OCI-LY7 (cell line): ENCODE measurements at regions not wholly inside any gene's neighbourhood (a gene's known extent, or its start where the extent isn't known, plus 50 kb on each side); places are given as distances from the start of the nearest gene placed in this dataset.

Source experiments
- BruUV-seq: library from RNA; stranded (reverse); fragments of 400-500 nt; replicated peaks from 2 replicates; lab custom pipeline; 2021; lab: Mats Ljungman, UMichigan
- CTCF ChIA-PET: fragments of 300-600 bp; sonication (Branson Sonifier 250); formaldehyde crosslinking; loops from one replicate; lab custom pipeline; 2022; ENCODE audit warnings: antibody characterized with exemption; ENCODE audit not compliant: unreplicated experiment; lab: Charles Lee
- POLR2A ChIA-PET: fragments of 300-600 bp; sonication (Branson Sonifier 250); formaldehyde crosslinking; loops from one replicate; lab custom pipeline; 2022; ENCODE audit warnings: antibody characterized with exemption; lab: Charles Lee
- DNase-seq: peaks from one replicate; pipeline ENCODE4 v3.0.0-alpha.2; 2015; ENCODE audit warnings: low spot score
- H2AFZ ChIP-seq: fragments of 200-600 bp; sonication (generic), shearing (Covaris generic); 2 replicates; pipeline ENCODE4 v1.6.1; 2014; ENCODE audit warnings: mild to moderate bottlenecking, antibody characterized with exemption, low read length, moderate library complexity
- H3K27ac ChIP-seq: fragments of 200-600 bp; sonication (generic); 2 replicates; pipeline ENCODE4 v1.5.1; 2014; ENCODE audit warnings: mixed run types, low read depth, mild to moderate bottlenecking, moderate library complexity, low read length, inconsistent platforms; ENCODE audit not compliant: poor library complexity, severe bottlenecking
- H3K36me3 ChIP-seq: fragments of 200-600 bp; sonication (generic); 2 replicates; pipeline ENCODE4 v1.6.1; 2014; ENCODE audit warnings: mild to moderate bottlenecking, antibody characterized with exemption, low read length, moderate library complexity, mixed read lengths; ENCODE audit not compliant: insufficient read depth
- H3K4me1 ChIP-seq: fragments of 200-600 bp; sonication (generic); 2 replicates; pipeline ENCODE4 v1.5.1; 2014; ENCODE audit warnings: mild to moderate bottlenecking, low read length; ENCODE audit not compliant: insufficient read depth, poor library complexity, severe bottlenecking
- H3K4me2 ChIP-seq: fragments of 200-600 bp; sonication (generic); 2 replicates; pipeline ENCODE4 v1.6.1; 2014; ENCODE audit warnings: mild to moderate bottlenecking, low read length
- H3K4me3 ChIP-seq: fragments of 200-600 bp; sonication (generic); 2 replicates; pipeline ENCODE4 v1.5.1; 2014; ENCODE audit warnings: mild to moderate bottlenecking, low read depth, low read length; ENCODE audit not compliant: poor library complexity, severe bottlenecking
- H3K79me2 ChIP-seq: fragments of 200-600 bp; sonication (generic); 2 replicates; pipeline ENCODE4 v1.6.1; 2016; ENCODE audit warnings: low read depth, mild to moderate bottlenecking, low read length, moderate library complexity, mixed read lengths; ENCODE audit not compliant: insufficient read depth
- H3K9me2 ChIP-seq: fragments of 200-600 bp; sonication (generic); 2 replicates; pipeline ENCODE4 v1.6.1; 2016; ENCODE audit warnings: mild to moderate bottlenecking, low read length, mixed read lengths; ENCODE audit not compliant: insufficient read depth
- H3K9me3 ChIP-seq: fragments of 200-600 bp; sonication (generic); 2 replicates; pipeline ENCODE4 v1.6.1; 2014; ENCODE audit warnings: mild to moderate bottlenecking, mixed run types, low read length, mixed read lengths
- H4K20me1 ChIP-seq: fragments of 200-600 bp; sonication (generic); 2 replicates; pipeline ENCODE4 v1.6.1; 2014; ENCODE audit warnings: mild to moderate bottlenecking, antibody characterized with exemption, low read length, moderate library complexity, mixed read lengths; ENCODE audit not compliant: insufficient read depth
- EZH2phosphoT487 ChIP-seq: fragments of 200-600 bp; sonication (generic); IDR thresholded peaks from 2 replicates; pipeline ENCODE4 v1.6.1; 2018; ENCODE audit warnings: low read depth, borderline replicate concordance, mild to moderate bottlenecking, mixed run types, antibody characterized with exemption, low read length, moderate library complexity, mixed read lengths
- intact Hi-C: fragments of 100-400 bp; cut with micrococcal nuclease; formaldehyde crosslinking; loops from one replicate; pipeline ENCODE4 v1.10.0; 2022; ENCODE audit not compliant: unreplicated experiment
- TF ChIP-seq, protein P1 (sequence below): fragments of 200-600 bp; sonication (generic); conservative IDR thresholded peaks from 2 replicates; pipeline ENCODE4 v1.5.1; 2014; ENCODE audit warnings: mild to moderate bottlenecking, antibody characterized with exemption, low read length, moderate library complexity, mixed read lengths

DNA sequence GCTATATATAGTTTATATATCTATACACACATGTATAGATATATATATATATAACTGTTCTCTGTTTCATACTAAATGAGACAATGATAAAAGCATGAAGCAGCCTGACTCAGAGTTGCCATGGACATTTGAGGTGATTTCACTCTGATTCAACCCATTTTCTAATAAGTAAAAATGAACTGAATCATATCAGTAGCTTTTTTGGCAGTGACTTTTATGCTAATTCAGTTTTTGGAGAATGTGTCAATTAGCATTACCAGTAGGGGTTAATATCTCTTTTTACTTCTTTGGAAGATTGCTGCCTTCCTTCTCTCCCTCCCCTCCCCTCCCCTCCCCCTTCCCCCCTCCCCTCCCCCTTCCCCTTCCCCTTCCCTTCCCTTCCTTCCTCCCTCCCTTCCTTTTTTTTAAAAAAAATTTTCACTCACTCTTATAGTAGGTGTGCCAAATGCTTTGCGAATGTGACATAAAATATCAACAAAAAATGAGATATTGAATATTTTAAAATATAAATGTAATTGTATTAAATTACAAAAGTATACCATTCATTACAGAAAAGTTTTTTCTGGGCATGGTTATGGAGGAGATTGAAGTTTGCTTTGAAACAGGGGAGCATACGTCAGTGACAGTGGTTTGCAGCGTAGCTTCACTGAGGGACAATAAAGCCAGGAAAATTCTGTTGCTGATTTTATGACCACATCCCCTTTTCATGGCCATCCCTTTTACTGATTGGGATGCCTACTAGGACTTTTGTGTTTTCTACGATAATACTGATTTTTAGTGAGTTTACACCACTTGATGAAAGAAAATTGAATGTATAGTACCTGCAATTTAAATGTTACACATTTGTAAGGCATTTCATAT is 64.0 kb upstream of the KLF6 start:
- Histone ChIP-seq H3K79me2 (no peaks in the 10 kb centered on the region), H3K36me3 (no peaks in the 10 kb centered on the region), H3K9me3 (no peaks in the 10 kb centered on the region), H3K4me2 (no peak overlapping the region), H3K4me3 (no peak overlapping the region), H3K27ac (no peak overlapping the region), H3K4me1 (peaks cover 12% of the 10 kb centered on the region), H2AFZ (no peak overlapping the region), H4K20me1 (no peaks in the 10 kb centered on the region), H3K9me2 (0 out of 2 replicates have a peak, but pooled peaks cover 3% of the 10 kb centered on the region)
- BruUV-seq, result no TSS peak
- TF ChIP-seq EZH2phosphoT487, result no peak
- TF ChIP-seq, protein P1, sequence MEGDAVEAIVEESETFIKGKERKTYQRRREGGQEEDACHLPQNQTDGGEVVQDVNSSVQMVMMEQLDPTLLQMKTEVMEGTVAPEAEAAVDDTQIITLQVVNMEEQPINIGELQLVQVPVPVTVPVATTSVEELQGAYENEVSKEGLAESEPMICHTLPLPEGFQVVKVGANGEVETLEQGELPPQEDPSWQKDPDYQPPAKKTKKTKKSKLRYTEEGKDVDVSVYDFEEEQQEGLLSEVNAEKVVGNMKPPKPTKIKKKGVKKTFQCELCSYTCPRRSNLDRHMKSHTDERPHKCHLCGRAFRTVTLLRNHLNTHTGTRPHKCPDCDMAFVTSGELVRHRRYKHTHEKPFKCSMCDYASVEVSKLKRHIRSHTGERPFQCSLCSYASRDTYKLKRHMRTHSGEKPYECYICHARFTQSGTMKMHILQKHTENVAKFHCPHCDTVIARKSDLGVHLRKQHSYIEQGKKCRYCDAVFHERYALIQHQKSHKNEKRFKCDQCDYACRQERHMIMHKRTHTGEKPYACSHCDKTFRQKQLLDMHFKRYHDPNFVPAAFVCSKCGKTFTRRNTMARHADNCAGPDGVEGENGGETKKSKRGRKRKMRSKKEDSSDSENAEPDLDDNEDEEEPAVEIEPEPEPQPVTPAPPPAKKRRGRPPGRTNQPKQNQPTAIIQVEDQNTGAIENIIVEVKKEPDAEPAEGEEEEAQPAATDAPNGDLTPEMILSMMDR, result no peak
- ChIA-PET POLR2A (interaction anchor here (0.9 kb wide), 1 partner anchor 16 kb away, joined by 3 read pairs; no protein-coding TSS in a partner anchor), CTCF (no interaction called here)
- intact Hi-C loops, result no loop called here
- DNase-seq, result no peak

DNA sequence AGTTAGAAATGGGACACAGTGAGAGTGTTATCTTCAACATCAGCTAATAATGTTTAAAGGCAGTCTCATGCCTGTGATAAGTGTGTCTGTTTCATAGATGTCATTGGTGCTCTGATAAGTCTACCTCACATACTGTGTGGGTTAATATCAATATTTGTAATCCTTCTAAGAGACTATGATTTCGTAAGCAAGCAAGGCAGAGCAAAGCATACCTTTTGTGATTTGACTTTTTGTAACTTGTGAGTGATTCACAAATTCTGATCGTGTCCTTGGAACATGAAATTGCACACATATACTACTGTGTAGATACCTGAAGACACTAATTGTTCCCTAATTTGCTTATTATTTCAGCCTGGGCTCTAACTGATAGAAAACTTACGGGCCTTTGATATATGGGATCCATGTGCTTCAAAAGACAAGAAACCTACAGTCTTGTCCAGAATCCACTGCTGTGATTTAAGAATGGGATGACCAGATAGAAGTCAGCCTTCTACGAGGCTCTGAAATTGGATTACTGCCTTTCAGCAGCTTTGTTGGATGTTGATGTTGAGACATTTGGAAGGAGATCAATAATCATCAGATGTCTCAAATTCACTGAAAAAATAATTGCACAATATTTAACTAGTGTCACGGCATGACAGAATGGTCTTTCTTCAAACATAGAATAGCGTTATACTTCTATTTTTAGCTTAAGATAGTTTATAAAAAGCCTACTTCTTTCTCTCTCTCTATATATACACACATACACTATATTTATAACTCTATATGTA is 63.2 kb upstream of the KLF6 start:
- no peaks in the 10 kb centered on the region for H3K9me3 ChIP-seq
- ChIA-PET POLR2A (interaction anchor here (0.6 to 1.1 kb wide), 3 partner anchors 17 to 45 kb away, joined by 3 to 5 read pairs (median 4); no protein-coding TSS in a partner anchor), CTCF (no interaction called here)
- BruUV-seq, result no TSS peak
- H3K79me2 ChIP-seq, result no peaks in the 10 kb centered on the region
- H2AFZ ChIP-seq, result no peak overlapping the region
- intact Hi-C loops, result no loop called here
- H3K4me3 ChIP-seq, result no peak overlapping the region
- DNase-seq, result no peak
- H4K20me1 ChIP-seq, result no peaks in the 10 kb centered on the region
- no peak overlapping the region for H3K4me2 ChIP-seq
- peaks cover 12% of the 10 kb centered on the region for H3K4me1 ChIP-seq
- H3K36me3 ChIP-seq, result no peaks in the 10 kb centered on the region
- TF ChIP-seq, protein P1, result no peak
- no peak for TF ChIP-seq EZH2phosphoT487
- no peak overlapping the region for H3K27ac ChIP-seq
- 0 out of 2 replicates have a peak, but pooled peaks cover 3% of the 10 kb centered on the region for H3K9me2 ChIP-seq
